HL-60 (cell line): ENCODE measurements at regions not wholly inside any gene's neighbourhood (a gene's known extent, or its start where the extent isn't known, plus 50 kb on each side); places are given as distances from the start of the nearest gene placed in this dataset.

ENCODE experiments used
- DNase-seq, 2 experiments: peaks; one replicate each; pipeline ENCODE4 v3.0.0-alpha.2; 2010 to 2020; ENCODE audit warnings: low read depth in 1 of 2, low spot score in 1 of 2
- H3K27ac ChIP-seq: fragments of 250-450 bp; sonication (Bioruptor Pico); replicated peaks from 2 replicates; pipeline ENCODE4 v1.5.1; 2020; ENCODE audit warnings: mild to moderate bottlenecking, moderate library complexity
- H3K27me3 ChIP-seq: fragments of 250-450 bp; sonication (Bioruptor Pico); 2 replicates; pipeline ENCODE4 v1.5.1; 2021; ENCODE audit warnings: mild to moderate bottlenecking, moderate library complexity; ENCODE audit not compliant: insufficient read depth, poor library complexity, severe bottlenecking
- H3K4me3 ChIP-seq: replicated peaks from 2 replicates; pipeline ENCODE4 v1.5.1; 2011; ENCODE audit warnings: mild to moderate bottlenecking, control low read depth, low read length; ENCODE audit not compliant: insufficient read depth
- GABPA ChIP-seq: IDR thresholded peaks from 2 replicates; pipeline ENCODE4 v1.6.1; 2012; ENCODE audit warnings: low read depth
- POLR2AphosphoS5 ChIP-seq: IDR thresholded peaks from 2 replicates; pipeline ENCODE4 v1.6.1; 2012; ENCODE audit warnings: low read depth
- SPI1 ChIP-seq: IDR thresholded peaks from 2 replicates; pipeline ENCODE4 v1.6.1; 2012; ENCODE audit warnings: low read depth, mild to moderate bottlenecking, borderline replicate concordance
- TF ChIP-seq, protein P1 (sequence below): IDR thresholded peaks from 2 replicates; pipeline ENCODE4 v1.6.1; 2012; ENCODE audit warnings: low read depth; ENCODE audit not compliant: insufficient replicate concordance
- TF ChIP-seq, protein P2 (sequence below): IDR thresholded peaks from one replicate; pipeline ENCODE4 v1.5.1; 2011; ENCODE audit warnings: low read length, control low read depth, inconsistent platforms; ENCODE audit not compliant: insufficient read depth

DNA sequence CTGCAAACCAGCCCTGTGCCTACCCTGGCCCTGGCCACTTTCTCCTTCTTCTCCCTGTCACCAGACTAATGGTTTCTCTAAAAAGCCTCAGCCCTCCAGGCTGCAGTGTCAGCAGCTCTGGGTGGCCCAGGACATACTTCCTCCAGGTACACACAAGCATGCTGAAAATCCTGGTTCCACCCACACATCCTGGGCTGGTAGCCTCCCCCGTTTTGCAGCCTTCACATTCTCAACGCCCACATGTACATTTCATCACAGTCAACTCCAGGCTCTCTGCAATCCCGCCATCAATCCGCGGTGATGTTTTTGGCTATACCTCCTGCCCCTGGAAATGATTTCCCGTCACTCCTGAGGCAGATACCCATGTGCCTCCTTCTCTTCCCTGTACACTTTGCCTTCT is 59.4 kb downstream of the MAGEF1 start:
- DNase-seq, result no peak
- no peak overlapping the region for H3K4me3 ChIP-seq
- no peak overlapping the region for H3K27ac ChIP-seq
- H3K27me3 ChIP-seq, result no peaks in the 10 kb centered on the region
- TF ChIP-seq SPI1 (no peak), POLR2AphosphoS5 (no peak), GABPA (no peak)
- TF ChIP-seq, protein P1, sequence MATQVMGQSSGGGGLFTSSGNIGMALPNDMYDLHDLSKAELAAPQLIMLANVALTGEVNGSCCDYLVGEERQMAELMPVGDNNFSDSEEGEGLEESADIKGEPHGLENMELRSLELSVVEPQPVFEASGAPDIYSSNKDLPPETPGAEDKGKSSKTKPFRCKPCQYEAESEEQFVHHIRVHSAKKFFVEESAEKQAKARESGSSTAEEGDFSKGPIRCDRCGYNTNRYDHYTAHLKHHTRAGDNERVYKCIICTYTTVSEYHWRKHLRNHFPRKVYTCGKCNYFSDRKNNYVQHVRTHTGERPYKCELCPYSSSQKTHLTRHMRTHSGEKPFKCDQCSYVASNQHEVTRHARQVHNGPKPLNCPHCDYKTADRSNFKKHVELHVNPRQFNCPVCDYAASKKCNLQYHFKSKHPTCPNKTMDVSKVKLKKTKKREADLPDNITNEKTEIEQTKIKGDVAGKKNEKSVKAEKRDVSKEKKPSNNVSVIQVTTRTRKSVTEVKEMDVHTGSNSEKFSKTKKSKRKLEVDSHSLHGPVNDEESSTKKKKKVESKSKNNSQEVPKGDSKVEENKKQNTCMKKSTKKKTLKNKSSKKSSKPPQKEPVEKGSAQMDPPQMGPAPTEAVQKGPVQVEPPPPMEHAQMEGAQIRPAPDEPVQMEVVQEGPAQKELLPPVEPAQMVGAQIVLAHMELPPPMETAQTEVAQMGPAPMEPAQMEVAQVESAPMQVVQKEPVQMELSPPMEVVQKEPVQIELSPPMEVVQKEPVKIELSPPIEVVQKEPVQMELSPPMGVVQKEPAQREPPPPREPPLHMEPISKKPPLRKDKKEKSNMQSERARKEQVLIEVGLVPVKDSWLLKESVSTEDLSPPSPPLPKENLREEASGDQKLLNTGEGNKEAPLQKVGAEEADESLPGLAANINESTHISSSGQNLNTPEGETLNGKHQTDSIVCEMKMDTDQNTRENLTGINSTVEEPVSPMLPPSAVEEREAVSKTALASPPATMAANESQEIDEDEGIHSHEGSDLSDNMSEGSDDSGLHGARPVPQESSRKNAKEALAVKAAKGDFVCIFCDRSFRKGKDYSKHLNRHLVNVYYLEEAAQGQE, result no peak
- TF ChIP-seq, protein P2, sequence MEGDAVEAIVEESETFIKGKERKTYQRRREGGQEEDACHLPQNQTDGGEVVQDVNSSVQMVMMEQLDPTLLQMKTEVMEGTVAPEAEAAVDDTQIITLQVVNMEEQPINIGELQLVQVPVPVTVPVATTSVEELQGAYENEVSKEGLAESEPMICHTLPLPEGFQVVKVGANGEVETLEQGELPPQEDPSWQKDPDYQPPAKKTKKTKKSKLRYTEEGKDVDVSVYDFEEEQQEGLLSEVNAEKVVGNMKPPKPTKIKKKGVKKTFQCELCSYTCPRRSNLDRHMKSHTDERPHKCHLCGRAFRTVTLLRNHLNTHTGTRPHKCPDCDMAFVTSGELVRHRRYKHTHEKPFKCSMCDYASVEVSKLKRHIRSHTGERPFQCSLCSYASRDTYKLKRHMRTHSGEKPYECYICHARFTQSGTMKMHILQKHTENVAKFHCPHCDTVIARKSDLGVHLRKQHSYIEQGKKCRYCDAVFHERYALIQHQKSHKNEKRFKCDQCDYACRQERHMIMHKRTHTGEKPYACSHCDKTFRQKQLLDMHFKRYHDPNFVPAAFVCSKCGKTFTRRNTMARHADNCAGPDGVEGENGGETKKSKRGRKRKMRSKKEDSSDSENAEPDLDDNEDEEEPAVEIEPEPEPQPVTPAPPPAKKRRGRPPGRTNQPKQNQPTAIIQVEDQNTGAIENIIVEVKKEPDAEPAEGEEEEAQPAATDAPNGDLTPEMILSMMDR, result no peak

DNA sequence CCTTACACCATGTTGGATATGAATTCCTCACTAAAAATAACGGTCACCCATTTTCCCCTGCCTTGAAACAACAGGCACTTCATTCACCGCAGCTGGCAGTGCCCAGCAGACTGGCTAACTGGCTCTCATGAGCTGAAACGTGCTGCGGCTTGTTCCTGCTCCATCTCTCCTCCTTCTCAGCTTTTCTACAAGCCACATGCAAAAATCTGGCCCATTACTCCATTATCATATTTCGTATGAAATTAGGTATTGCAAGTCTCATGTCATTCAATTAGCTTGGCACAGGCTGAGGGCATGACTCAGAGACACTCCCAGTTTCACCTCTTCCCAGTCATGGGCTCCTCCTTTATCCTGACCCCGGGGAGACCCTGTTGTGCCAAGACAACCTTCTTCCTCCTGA is 60.0 kb downstream of the MAGEF1 start:
- TF ChIP-seq SPI1 (no peak), GABPA (no peak), POLR2AphosphoS5 (no peak)
- TF ChIP-seq, protein P2, result no peak
- TF ChIP-seq, protein P1, result no peak
- DNase-seq, result no peak
- no peak overlapping the region for H3K4me3 ChIP-seq
- H3K27me3 ChIP-seq, result no peaks in the 10 kb centered on the region
- no peak overlapping the region for H3K27ac ChIP-seq

DNA sequence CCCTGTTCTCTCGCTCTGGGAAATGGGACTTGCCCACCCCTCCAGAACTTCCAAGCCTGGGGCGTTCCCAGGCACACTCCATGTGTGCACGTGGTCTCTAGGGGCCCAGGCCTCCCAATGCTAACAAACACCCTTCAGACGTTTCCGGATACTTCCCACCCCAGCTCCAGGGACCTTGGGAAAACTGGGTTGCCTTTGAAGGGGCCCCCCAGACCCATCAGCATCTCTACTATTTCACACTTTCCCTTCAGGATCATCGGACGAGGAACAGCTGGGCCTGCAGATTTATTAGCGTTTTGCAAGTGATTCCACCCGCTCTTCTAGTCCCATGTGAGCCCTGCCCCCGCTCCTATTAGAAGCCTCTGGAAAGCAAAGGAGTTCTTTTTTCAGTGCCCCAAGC is 63.2 kb downstream of the MAGEF1 start:
- DNase-seq, result no peak
- Histone ChIP-seq H3K4me3 (no peak overlapping the region), H3K27ac (no peak overlapping the region), H3K27me3 (no peaks in the 10 kb centered on the region)
- TF ChIP-seq POLR2AphosphoS5, result no peak
- TF ChIP-seq, protein P2, result no peak
- TF ChIP-seq GABPA, result no peak
- TF ChIP-seq, protein P1, result no peak
- no peak for TF ChIP-seq SPI1
